H9 (cell line): ENCODE measurements at regions not wholly inside any gene's neighbourhood (a gene's known extent, or its start where the extent isn't known, plus 50 kb on each side); places are given as distances from the start of the nearest gene placed in this dataset.
A peak's percentile ranks its signal among the peaks of the same experiment; 100 is the strongest.

Source experiments
- DNase-seq: peaks from one replicate; pipeline ENCODE4 v3.0.0-alpha.2; 2017
- H2AFZ ChIP-seq: one replicate; pipeline ENCODE4 v1.6.1; 2013; ENCODE audit warnings: mild to moderate bottlenecking, low read length, control low read depth, moderate library complexity
- H2AK5ac ChIP-seq: 2 replicates; pipeline ENCODE4 v1.6.1; 2013; ENCODE audit warnings: low read length, control low read depth, mixed read lengths; ENCODE audit not compliant: insufficient read length
- H2BK120ac ChIP-seq: one replicate; pipeline ENCODE4 v1.6.1; 2013; ENCODE audit warnings: low read depth, mild to moderate bottlenecking, low read length, control low read depth, inconsistent platforms; ENCODE audit not compliant: poor library complexity, severe bottlenecking
- H2BK12ac ChIP-seq: 2 replicates; pipeline ENCODE4 v1.6.1; 2013; ENCODE audit warnings: low read length, control low read depth, mixed read lengths, low read depth; ENCODE audit not compliant: insufficient read length
- H2BK15ac ChIP-seq: 2 replicates; pipeline ENCODE4 v1.6.1; 2013; ENCODE audit warnings: low read depth, low read length, control low read depth
- H2BK20ac ChIP-seq: one replicate; pipeline ENCODE4 v1.6.1; 2013; ENCODE audit warnings: low read depth, mild to moderate bottlenecking, low read length, control low read depth, inconsistent platforms; ENCODE audit not compliant: poor library complexity, severe bottlenecking
- H2BK5ac ChIP-seq: 2 replicates; pipeline ENCODE4 v1.6.1; 2013; ENCODE audit warnings: low read length, control low read depth, mixed read lengths; ENCODE audit not compliant: insufficient read length
- H3K14ac ChIP-seq: 2 replicates; pipeline ENCODE4 v1.6.1; 2013; ENCODE audit warnings: low read length, control low read depth; ENCODE audit not compliant: insufficient read depth
- H3K18ac ChIP-seq: 2 replicates; pipeline ENCODE4 v1.6.1; 2013; ENCODE audit warnings: low read depth, mild to moderate bottlenecking, mixed read lengths, low read length, control low read depth; ENCODE audit not compliant: insufficient read length
- H3K23ac ChIP-seq: 2 replicates; pipeline ENCODE4 v1.6.1; 2013; ENCODE audit warnings: low read length, control low read depth, mixed read lengths, low read depth; ENCODE audit not compliant: insufficient read length
- H3K23me2 ChIP-seq: 2 replicates; pipeline ENCODE4 v1.6.1; 2013; ENCODE audit warnings: low read depth, mild to moderate bottlenecking, mixed read lengths, low read length, control low read depth; ENCODE audit not compliant: insufficient read length, poor library complexity, severe bottlenecking
- H3K27ac ChIP-seq: 2 replicates; pipeline ENCODE4 v1.5.1; 2013; ENCODE audit warnings: low read length, control low read depth, mixed read lengths, low read depth; ENCODE audit not compliant: insufficient read length
- H3K27me3 ChIP-seq: 2 replicates; pipeline ENCODE4 v1.6.1; 2013; ENCODE audit warnings: low read length, control low read depth, inconsistent platforms; ENCODE audit not compliant: insufficient read depth
- H3K4ac ChIP-seq: 2 replicates; pipeline ENCODE4 v1.6.1; 2013; ENCODE audit warnings: low read depth, mild to moderate bottlenecking, control low read depth, inconsistent platforms, low read length, moderate library complexity
- H3K4me1 ChIP-seq: 2 replicates; pipeline ENCODE4 v1.6.1; 2013; ENCODE audit warnings: low read length, control low read depth, inconsistent platforms; ENCODE audit not compliant: insufficient read depth
- H3K4me2 ChIP-seq: 2 replicates; pipeline ENCODE4 v1.6.1; 2013; ENCODE audit warnings: low read length, control low read depth, mixed read lengths; ENCODE audit not compliant: insufficient read length, insufficient read depth
- H3K56ac ChIP-seq: 2 replicates; pipeline ENCODE4 v1.6.1; 2013; ENCODE audit warnings: low read depth, mild to moderate bottlenecking, mixed read lengths, low read length, control low read depth; ENCODE audit not compliant: insufficient read length
- H3K79me1 ChIP-seq: 2 replicates; pipeline ENCODE4 v1.6.1; 2013; ENCODE audit warnings: low read depth, mild to moderate bottlenecking, moderate library complexity, low read length, control low read depth, inconsistent platforms; ENCODE audit not compliant: insufficient read depth, poor library complexity, severe bottlenecking
- H3K79me2 ChIP-seq: 2 replicates; pipeline ENCODE4 v1.6.1; 2013; ENCODE audit warnings: low read length, control low read depth, inconsistent platforms; ENCODE audit not compliant: insufficient read depth
- H3K9ac ChIP-seq: 2 replicates; pipeline ENCODE4 v1.6.1; 2013; ENCODE audit warnings: low read length, control low read depth, mixed read lengths; ENCODE audit not compliant: insufficient read length; ENCODE audit errors: extremely low read depth
- H3K9me3 ChIP-seq: one replicate; pipeline ENCODE4 v1.6.1; 2013; ENCODE audit warnings: low read depth, low read length, inconsistent platforms; ENCODE audit not compliant: control insufficient read depth
- H3T11ph ChIP-seq: one replicate; pipeline ENCODE4 v1.6.1; 2013; ENCODE audit warnings: mild to moderate bottlenecking, low read length, control low read depth, inconsistent platforms
- H4K20me1 ChIP-seq: one replicate; pipeline ENCODE4 v1.6.1; 2013; ENCODE audit not compliant: control insufficient read depth, insufficient read length, insufficient read depth
- H4K5ac ChIP-seq: 2 replicates; pipeline ENCODE4 v1.6.1; 2013; ENCODE audit warnings: low read depth, mild to moderate bottlenecking, mixed read lengths, low read length, control low read depth; ENCODE audit not compliant: insufficient read length
- H4K8ac ChIP-seq: replicated peaks from 2 replicates; pipeline ENCODE4 v1.6.1; 2013; ENCODE audit warnings: low read length, control low read depth, mixed read lengths, low read depth; ENCODE audit not compliant: insufficient read length
- H4K91ac ChIP-seq: 2 replicates; pipeline ENCODE4 v1.6.1; 2013; ENCODE audit warnings: low read depth, mild to moderate bottlenecking, moderate library complexity, mixed read lengths, low read length, control low read depth; ENCODE audit not compliant: insufficient read length
- H3K27ac Mint-ChIP-seq, 3 experiments: 2 replicates in 2 of 3; 3 replicates in 1 of 3; pipeline ENCODE4 v1.8.0; 2020 to 2021; ENCODE audit warnings: mixed read lengths in 3 of 3, mild to moderate bottlenecking in 1 of 3, moderate library complexity in 1 of 3
- H3K27me3 Mint-ChIP-seq: 2 replicates; pipeline ENCODE4 v1.8.0; 2021; ENCODE audit warnings: low read depth, mild to moderate bottlenecking, moderate library complexity, mixed read lengths
- H3K36me3 Mint-ChIP-seq, 3 experiments: 2 replicates in 2 of 3; 3 replicates in 1 of 3; pipeline ENCODE4 v1.8.0; 2020 to 2021; ENCODE audit warnings: low read depth in 3 of 3, mixed read lengths in 3 of 3; ENCODE audit not compliant: insufficient read depth in 1 of 3
- H3K4me1 Mint-ChIP-seq, 2 experiments: 2 replicates each; pipeline ENCODE4 v1.8.0; 2020; ENCODE audit warnings: mixed read lengths in 2 of 2
- H3K4me3 Mint-ChIP-seq, 2 experiments: 2 replicates in 1 of 2; 3 replicates in 1 of 2; pipeline ENCODE4 v1.8.0; 2020 to 2021; ENCODE audit warnings: mild to moderate bottlenecking in 2 of 2, mixed read lengths in 2 of 2, moderate library complexity in 1 of 2
- H3K9me3 Mint-ChIP-seq, 2 experiments: 2 replicates in 1 of 2; 3 replicates in 1 of 2; pipeline ENCODE4 v1.8.0; 2020; ENCODE audit warnings: mild to moderate bottlenecking in 2 of 2, mixed read lengths in 2 of 2, moderate library complexity in 1 of 2
- CTCF ChIP-seq: fragments of 200-600 bp; sonication (generic); conservative IDR thresholded peaks from 3 replicates; pipeline ENCODE4 v1.8.0; 2021; ENCODE audit warnings: antibody characterized with exemption, mild to moderate bottlenecking
- WGBS: extraction: QIAGEN DNeasy Blood & Tissue Kit; methylation state at CpG from one replicate; pipeline ENCODE4 v1.1.7; 2013; ENCODE audit warnings: missing lambda C conversion rate, low lambda C conversion rate, mixed read lengths; ENCODE audit not compliant: insufficient read length; ENCODE audit errors: extremely low coverage; 5-methylcytosine and 5-hydroxymethylcytosine counted together

- Histone ChIP-seq H3K4me2 (peak overlapping the region; percentile 4), H3K14ac (no peak overlapping the region), H4K5ac (no peak overlapping the region), H2BK15ac (no peak overlapping the region), H4K91ac (no peak overlapping the region), H2BK12ac (no peak overlapping the region), H3K23me2 (no peaks in the 10 kb centered on the region), H2AK5ac (no peak overlapping the region), H4K8ac (no peak overlapping the region), H3K9ac (no peak overlapping the region), H3K18ac (no peak overlapping the region), H2BK20ac (no peak overlapping the region), H3K27me3 (peaks cover 12% of the 10 kb centered on the region; the same call in 1 of the 2 replicates), H3K4ac (no peak overlapping the region), H3K56ac (no peak overlapping the region), H3K4me1 (peaks cover 19% of the 10 kb centered on the region), H3K9me3 (no peaks in the 10 kb centered on the region), H3K23ac (no peak overlapping the region), H2AFZ (no peak overlapping the region), H4K20me1 (no peaks in the 10 kb centered on the region), H2BK5ac (no peak overlapping the region), H3K79me1 (no peaks in the 10 kb centered on the region), H2BK120ac (no peak overlapping the region), H3T11ph (no peak overlapping the region), H3K27ac (no peak overlapping the region), H3K79me2 (no peaks in the 10 kb centered on the region)
- no peak overlapping the region; a peak in 1 of 7 replicates for H3K27ac Mint-ChIP-seq
- H3K4me3 Mint-ChIP-seq: peak overlapping the region; percentile 18 to 26; a peak in 1 of 5 replicates
- WGBS: no CpG with 5 or more reads among the region's 2 CpGs
- TF ChIP-seq CTCF: no peak
- peaks cover 91% of the 10 kb centered on the region for H3K27me3 Mint-ChIP-seq
- no peak for DNase-seq
- peaks cover 22 to 29% of the 10 kb centered on the region in 2 experiments for H3K4me1 Mint-ChIP-seq
- no peaks in the 10 kb centered on the region; a peak in 2 of 5 replicates for H3K9me3 Mint-ChIP-seq
- H3K36me3 Mint-ChIP-seq: peaks cover 0 to 3% (median 0%) of the 10 kb centered on the region in 3 experiments; a peak in 2 of 7 replicates
Observed at GRCh38 chr20:1722513-1723050, 65.0 kb upstream of the SIRPG start.
